Stimulated activated naive CD8-positive, alpha-beta T cell treated with anti-CD3 and anti-CD28 coated beads, Interleukin-15, amount 100 ng/mL, for 72 hours (primary cell): ENCODE measurements at regions not wholly inside any gene's neighbourhood (a gene's known extent, or its start where the extent isn't known, plus 50 kb on each side); places are given as distances from the start of the nearest gene placed in this dataset.
"Not testable (repeated sequence)": the region's sequence is repeated elsewhere in the genome, so short reads cannot be mapped to it uniquely, and the experiment has no call there.

Source experiments
- ATAC-seq: fragments of 150-1000 bp; cut with Tn5 transposase; 2 replicates; pipeline ENCODE4 v1.10.0; 2021; ENCODE audit warnings: mild to moderate bottlenecking, moderate library complexity
- DNase-seq, 2 donors: peaks; one replicate each; pipeline ENCODE4 v3.0.0; 2021 to 2022
- H3K27ac Mint-ChIP-seq, 2 donors: one replicate each; pipeline ENCODE4 v1.8.0; 2022; ENCODE audit warnings: mild to moderate bottlenecking in 2 of 2, mixed read lengths in 2 of 2, moderate library complexity in 2 of 2
- H3K27me3 Mint-ChIP-seq: one replicate; pipeline ENCODE4 v1.8.0; 2022; ENCODE audit warnings: mixed read lengths
- H3K4me1 Mint-ChIP-seq: one replicate; pipeline ENCODE4 v1.8.0; 2022; ENCODE audit warnings: mild to moderate bottlenecking, mixed read lengths
- H3K4me3 Mint-ChIP-seq, 2 donors: one replicate each; pipeline ENCODE4 v1.8.0; 2022; ENCODE audit warnings: mild to moderate bottlenecking in 2 of 2, mixed read lengths in 2 of 2, moderate library complexity in 1 of 2
- H3K9me3 Mint-ChIP-seq, 2 donors: one replicate each; pipeline ENCODE4 v1.8.0; 2022; ENCODE audit warnings: mixed read lengths in 2 of 2

- Mint-ChIP-seq H3K9me3 (peaks cover 26 to 30% of the 10 kb centered on the region in 2 donors), H3K27ac (no peak overlapping the region), H3K4me3 (no peak overlapping the region), H3K4me1 (no peaks in the 10 kb centered on the region), H3K27me3 (no peaks in the 10 kb centered on the region)
- DNase-seq (no peak), ATAC-seq (no peak)
Observed at GRCh38 chr5:125452991-125453390, 706.6 kb upstream of the ZNF608 start.

- H3K4me3 Mint-ChIP-seq: no peak overlapping the region
- H3K27ac Mint-ChIP-seq: no peak overlapping the region
- H3K4me1 Mint-ChIP-seq: no peaks in the 10 kb centered on the region
- peaks cover 24 to 34% of the 10 kb centered on the region in 2 donors for H3K9me3 Mint-ChIP-seq
- no peaks in the 10 kb centered on the region for H3K27me3 Mint-ChIP-seq
- DNase-seq (no peak), ATAC-seq (no peak)
Observed at GRCh38 chr5:125455041-125455440, 708.6 kb upstream of the ZNF608 start.

GRCh38 chr5:125456005-125456404 lies 709.6 kb upstream of the ZNF608 start:
- H3K27ac Mint-ChIP-seq, H3K27me3 Mint-ChIP-seq, DNase-seq, H3K4me1 Mint-ChIP-seq, H3K4me3 Mint-ChIP-seq, ATAC-seq: not testable (repeated sequence)
- peaks cover 24 to 34% of the 10 kb centered on the region in 2 donors for H3K9me3 Mint-ChIP-seq

GRCh38 chr5:125457617-125458016 lies 711.2 kb upstream of the ZNF608 start:
- Mint-ChIP-seq H3K27ac (no peak overlapping the region), H3K9me3 (peaks cover 24 to 34% of the 10 kb centered on the region in 2 donors), H3K4me3 (no peak overlapping the region), H3K4me1 (no peaks in the 10 kb centered on the region), H3K27me3 (no peaks in the 10 kb centered on the region)
- DNase-seq (no peak), ATAC-seq (no peak)

GRCh38 chr5:125458949-125459348 lies 712.5 kb upstream of the ZNF608 start:
- not testable (repeated sequence) for H3K4me3 Mint-ChIP-seq, ATAC-seq, H3K4me1 Mint-ChIP-seq, H3K27ac Mint-ChIP-seq, H3K27me3 Mint-ChIP-seq, DNase-seq
- H3K9me3 Mint-ChIP-seq: peaks cover 14 to 32% of the 10 kb centered on the region in 2 donors

DNA sequence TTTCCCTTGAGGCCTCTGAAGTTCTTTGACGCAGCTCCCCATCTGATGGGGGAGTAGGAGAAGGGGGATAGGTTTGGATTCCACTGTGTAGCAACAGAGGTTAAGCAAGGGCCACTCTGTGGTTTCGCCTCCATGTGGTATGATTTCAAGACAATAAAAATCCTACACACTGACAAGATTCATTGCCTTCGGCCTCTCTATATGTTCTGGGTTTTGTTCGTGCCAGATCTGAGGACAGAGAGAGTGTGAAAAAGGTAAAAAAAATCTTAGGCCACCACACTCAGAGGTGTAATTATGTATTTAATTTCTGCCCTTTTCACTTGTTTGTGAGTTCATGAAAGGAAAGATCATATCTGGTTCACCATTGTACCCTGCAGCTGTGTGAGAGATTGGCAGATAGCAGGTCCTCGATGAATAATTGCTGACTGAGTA lies 715.2 kb upstream of the ZNF608 start:
- no peak for DNase-seq
- H3K9me3 Mint-ChIP-seq: peaks cover 13 to 24% of the 10 kb centered on the region in 2 donors

GRCh38 chr5:125463466-125464092 lies 717.1 kb upstream of the ZNF608 start:
- no peak overlapping the region for H3K4me3 Mint-ChIP-seq
- H3K4me1 Mint-ChIP-seq: no peaks in the 10 kb centered on the region
- H3K27ac Mint-ChIP-seq: no peak overlapping the region
- H3K9me3 Mint-ChIP-seq: peaks cover 5 to 15% of the 10 kb centered on the region in 2 donors
- no peak for ATAC-seq
- no peak for DNase-seq
- no peaks in the 10 kb centered on the region for H3K27me3 Mint-ChIP-seq

More for the DNA sequence above, 715.2 kb upstream of the ZNF608 start:
- H3K27ac Mint-ChIP-seq: no peak overlapping the region
- H3K4me3 Mint-ChIP-seq: no peak overlapping the region
- no peaks in the 10 kb centered on the region for H3K4me1 Mint-ChIP-seq
- no peak for ATAC-seq
- no peaks in the 10 kb centered on the region for H3K27me3 Mint-ChIP-seq

- Mint-ChIP-seq H3K9me3 (peaks cover 5 to 7% of the 10 kb centered on the region in 2 donors), H3K4me1 (no peaks in the 10 kb centered on the region), H3K27ac (no peak overlapping the region), H3K4me3 (no peak overlapping the region), H3K27me3 (no peaks in the 10 kb centered on the region)
- ATAC-seq (no peak), DNase-seq (no peak)
Observed at GRCh38 chr5:125464847-125465432, 718.5 kb upstream of the ZNF608 start.

DNA sequence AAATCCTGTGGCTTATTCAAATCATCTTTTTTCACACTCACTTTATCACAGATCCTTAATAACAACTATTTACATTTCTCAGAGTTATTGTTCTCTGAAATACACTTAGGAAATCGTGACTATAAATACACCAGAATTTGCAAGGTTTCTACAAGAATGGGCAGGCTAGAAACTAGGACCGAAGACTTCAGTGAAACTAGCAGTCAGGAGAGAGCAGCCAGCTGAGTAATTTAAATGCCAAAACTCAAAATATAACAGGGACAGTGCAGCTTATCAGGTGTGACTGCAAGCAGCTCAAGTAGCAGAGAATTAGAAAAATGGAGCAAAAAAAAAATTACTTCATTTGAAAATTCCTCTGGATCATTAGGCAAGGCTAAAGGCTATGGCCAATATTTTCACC lies 719.3 kb upstream of the ZNF608 start:
- Mint-ChIP-seq H3K4me1 (no peaks in the 10 kb centered on the region), H3K9me3 (peaks cover 5 to 7% of the 10 kb centered on the region in 2 donors), H3K27me3 (no peaks in the 10 kb centered on the region), H3K4me3 (no peak overlapping the region), H3K27ac (no peak overlapping the region)
- ATAC-seq (no peak), DNase-seq (no peak)

GRCh38 chr5:125467222-125467621 lies 720.8 kb upstream of the ZNF608 start:
- Mint-ChIP-seq H3K27ac (no peak overlapping the region), H3K9me3 (peaks cover 5 to 7% of the 10 kb centered on the region in 2 donors), H3K27me3 (no peaks in the 10 kb centered on the region), H3K4me3 (no peak overlapping the region), H3K4me1 (no peaks in the 10 kb centered on the region)
- DNase-seq (no peak), ATAC-seq (no peak)

GRCh38 chr5:125470280-125470902 lies 724.0 kb upstream of the ZNF608 start:
- no peak overlapping the region for H3K4me3 Mint-ChIP-seq
- H3K9me3 Mint-ChIP-seq: no peaks in the 10 kb centered on the region

DNA sequence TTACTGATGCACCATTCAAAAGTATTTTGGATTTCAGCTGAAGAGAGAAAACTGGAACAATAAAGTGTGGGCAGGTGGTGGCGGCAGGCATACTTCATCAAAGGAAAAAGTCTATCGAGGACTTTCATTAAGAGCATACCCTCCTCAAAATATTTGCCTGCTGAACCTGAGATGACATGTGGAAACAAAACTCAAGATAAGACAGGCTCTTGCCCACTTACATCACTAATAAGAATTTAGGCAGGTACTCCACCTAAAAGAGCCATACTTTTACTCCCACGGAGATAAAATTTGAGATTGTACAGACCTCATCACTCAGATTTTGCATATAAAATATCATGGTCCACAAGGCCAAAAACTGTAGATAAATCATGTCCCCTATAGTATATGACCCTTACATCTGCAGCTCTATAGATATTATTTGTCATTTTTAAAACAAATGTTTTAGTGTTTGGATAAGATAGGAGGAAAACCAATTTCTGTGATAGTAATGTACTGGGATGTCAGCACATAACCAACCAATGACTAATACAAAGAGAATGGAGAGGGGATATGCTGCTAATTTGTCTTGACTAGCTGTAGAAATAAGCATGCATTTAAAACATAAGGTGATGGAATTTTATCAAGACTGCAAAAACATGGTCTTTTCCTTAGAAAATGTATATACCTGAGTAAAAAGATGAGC lies 730.6 kb upstream of the ZNF608 start:
- Mint-ChIP-seq H3K27me3 (no peaks in the 10 kb centered on the region), H3K27ac (no peak overlapping the region), H3K9me3 (no peaks in the 10 kb centered on the region), H3K4me3 (no peak overlapping the region), H3K4me1 (no peaks in the 10 kb centered on the region)
- ATAC-seq: no peak
- DNase-seq: no peak

More at GRCh38 chr5:125470280-125470902, 724.0 kb upstream of the ZNF608 start:
- Mint-ChIP-seq H3K27ac (no peak overlapping the region), H3K27me3 (no peaks in the 10 kb centered on the region), H3K4me1 (no peaks in the 10 kb centered on the region)
- no peak for DNase-seq
- ATAC-seq: no peak

GRCh38 chr5:125477586-125477975 lies 731.1 kb upstream of the ZNF608 start:
- H3K4me1 Mint-ChIP-seq: no peaks in the 10 kb centered on the region
- ATAC-seq (no peak), DNase-seq (no peak)
- H3K27me3 Mint-ChIP-seq: no peaks in the 10 kb centered on the region
- H3K9me3 Mint-ChIP-seq: no peaks in the 10 kb centered on the region
- H3K4me3 Mint-ChIP-seq: no peak overlapping the region
- no peak overlapping the region for H3K27ac Mint-ChIP-seq

- H3K27me3 Mint-ChIP-seq: no peaks in the 10 kb centered on the region
- no peak overlapping the region for H3K4me3 Mint-ChIP-seq
- H3K4me1 Mint-ChIP-seq: no peaks in the 10 kb centered on the region
- ATAC-seq: no peak
- H3K27ac Mint-ChIP-seq: no peak overlapping the region
- H3K9me3 Mint-ChIP-seq: no peaks in the 10 kb centered on the region
- DNase-seq: no peak
Observed at GRCh38 chr5:125478599-125478998, 732.2 kb upstream of the ZNF608 start.

DNA sequence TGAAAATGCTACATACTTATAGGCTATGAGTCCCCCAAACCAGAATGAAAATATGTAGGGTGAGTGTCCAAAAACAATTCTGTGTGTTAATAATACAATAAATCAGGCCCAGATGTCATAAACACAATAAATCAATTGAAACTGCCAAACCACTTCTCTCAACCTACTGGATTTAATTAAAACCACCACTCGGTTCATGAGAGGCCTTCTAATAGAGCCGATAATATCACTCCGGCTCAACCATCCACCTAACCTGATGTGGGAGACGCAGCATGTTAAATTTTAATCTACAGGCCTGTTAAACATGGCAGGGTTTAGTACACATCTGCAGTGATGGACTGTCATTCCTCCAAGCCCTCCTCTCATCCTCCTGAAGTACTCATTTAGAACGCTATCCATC lies 734.5 kb upstream of the ZNF608 start:
- H3K9me3 Mint-ChIP-seq: no peaks in the 10 kb centered on the region
- DNase-seq: no peak
- no peaks in the 10 kb centered on the region for H3K27me3 Mint-ChIP-seq
- ATAC-seq: no peak
- H3K27ac Mint-ChIP-seq: no peak overlapping the region
- H3K4me1 Mint-ChIP-seq: no peaks in the 10 kb centered on the region
- no peak overlapping the region for H3K4me3 Mint-ChIP-seq
